ENCODE measurements at regions not wholly inside any gene's neighbourhood (a gene's known extent, or its start where the extent isn't known, plus 50 kb on each side); places are given as distances from the start of the nearest gene placed in this dataset.

DNA sequence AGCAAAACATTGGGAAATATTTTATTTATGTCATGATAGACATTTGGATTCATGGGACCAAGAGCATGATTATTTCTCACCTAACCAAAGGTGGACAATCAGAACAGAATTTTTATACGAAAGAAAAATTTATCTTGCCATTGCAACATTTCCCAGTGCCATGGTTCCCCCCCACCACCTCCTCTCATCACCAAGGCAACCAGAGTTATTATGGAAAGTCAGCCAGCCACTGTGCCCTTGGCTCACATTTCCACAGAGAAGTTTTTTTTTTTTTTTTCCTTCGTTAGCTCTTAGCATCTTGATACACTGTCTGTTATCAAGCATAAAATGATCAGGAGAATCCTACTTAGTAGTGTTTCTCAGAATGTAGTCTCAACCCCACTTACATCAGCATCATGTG is 176.4 kb upstream of the TMTC1 start:
- Mint-ChIP-seq H3K4me3 (ENCODE audit: unreplicated experiment) (no peak overlapping the region), H3K9me3 (ENCODE audit: unreplicated experiment) (no peaks in the 10 kb centered on the region), H3K27me3 (ENCODE audit: insufficient read depth, unreplicated experiment) (no peaks in the 10 kb centered on the region), H3K36me3 (ENCODE audit: insufficient read depth, unreplicated experiment) (no peaks in the 10 kb centered on the region), H3K27ac (ENCODE audit: low read depth, unreplicated experiment) (no peak overlapping the region), H3K4me1 (ENCODE audit: insufficient read depth, unreplicated experiment) (no peaks in the 10 kb centered on the region)
- ChIA-PET CTCF (no interaction called here), POLR2A (no interaction called here)
- TF ChIP-seq, protein P1, sequence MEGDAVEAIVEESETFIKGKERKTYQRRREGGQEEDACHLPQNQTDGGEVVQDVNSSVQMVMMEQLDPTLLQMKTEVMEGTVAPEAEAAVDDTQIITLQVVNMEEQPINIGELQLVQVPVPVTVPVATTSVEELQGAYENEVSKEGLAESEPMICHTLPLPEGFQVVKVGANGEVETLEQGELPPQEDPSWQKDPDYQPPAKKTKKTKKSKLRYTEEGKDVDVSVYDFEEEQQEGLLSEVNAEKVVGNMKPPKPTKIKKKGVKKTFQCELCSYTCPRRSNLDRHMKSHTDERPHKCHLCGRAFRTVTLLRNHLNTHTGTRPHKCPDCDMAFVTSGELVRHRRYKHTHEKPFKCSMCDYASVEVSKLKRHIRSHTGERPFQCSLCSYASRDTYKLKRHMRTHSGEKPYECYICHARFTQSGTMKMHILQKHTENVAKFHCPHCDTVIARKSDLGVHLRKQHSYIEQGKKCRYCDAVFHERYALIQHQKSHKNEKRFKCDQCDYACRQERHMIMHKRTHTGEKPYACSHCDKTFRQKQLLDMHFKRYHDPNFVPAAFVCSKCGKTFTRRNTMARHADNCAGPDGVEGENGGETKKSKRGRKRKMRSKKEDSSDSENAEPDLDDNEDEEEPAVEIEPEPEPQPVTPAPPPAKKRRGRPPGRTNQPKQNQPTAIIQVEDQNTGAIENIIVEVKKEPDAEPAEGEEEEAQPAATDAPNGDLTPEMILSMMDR (IDR thresholded peaks at IDR 0.05; ENCODE audit: unreplicated experiment), result no peak
- BruUV-seq (replicated peaks), result no TSS peak
- intact Hi-C loops (cut with micrococcal nuclease), result no loop called here
- DNase-seq (ENCODE audit: unreplicated experiment), result no peak

DNA sequence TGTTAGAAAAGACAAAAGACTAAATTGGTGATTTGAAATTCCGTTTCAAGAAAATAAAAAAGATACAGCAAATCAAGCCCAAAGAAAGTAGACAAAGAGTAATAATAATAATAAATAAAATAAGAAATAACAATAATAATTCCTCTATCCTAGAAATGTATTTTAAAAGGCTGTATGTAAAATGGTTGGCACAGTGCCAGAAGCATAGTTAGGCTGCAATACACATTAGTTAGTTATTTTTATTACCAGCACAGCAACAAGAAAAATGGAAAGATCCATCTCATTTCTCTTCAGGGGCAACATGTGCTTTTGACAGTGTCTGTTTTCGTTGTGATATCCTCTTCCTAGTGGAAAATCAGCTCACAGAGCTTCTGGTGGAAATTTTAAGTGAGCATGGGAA is 174.1 kb upstream of the TMTC1 start:
- no peaks in the 10 kb centered on the region for H3K27me3 Mint-ChIP-seq (ENCODE audit: insufficient read depth, unreplicated experiment)
- ChIA-PET CTCF (no interaction called here), POLR2A (no interaction called here)
- H3K4me3 Mint-ChIP-seq (ENCODE audit: unreplicated experiment), result no peak overlapping the region
- H3K27ac Mint-ChIP-seq (ENCODE audit: low read depth, unreplicated experiment), result no peak overlapping the region
- H3K9me3 Mint-ChIP-seq (ENCODE audit: unreplicated experiment), result no peaks in the 10 kb centered on the region
- peak; percentile 25 for DNase-seq (ENCODE audit: unreplicated experiment)
- no peaks in the 10 kb centered on the region for H3K36me3 Mint-ChIP-seq (ENCODE audit: insufficient read depth, unreplicated experiment)
- H3K4me1 Mint-ChIP-seq (ENCODE audit: insufficient read depth, unreplicated experiment), result no peaks in the 10 kb centered on the region
- no TSS peak for BruUV-seq (replicated peaks)
- TF ChIP-seq, protein P1 (IDR thresholded peaks at IDR 0.05; ENCODE audit: unreplicated experiment), result no peak
- intact Hi-C loops (cut with micrococcal nuclease), result no loop called here

DNA sequence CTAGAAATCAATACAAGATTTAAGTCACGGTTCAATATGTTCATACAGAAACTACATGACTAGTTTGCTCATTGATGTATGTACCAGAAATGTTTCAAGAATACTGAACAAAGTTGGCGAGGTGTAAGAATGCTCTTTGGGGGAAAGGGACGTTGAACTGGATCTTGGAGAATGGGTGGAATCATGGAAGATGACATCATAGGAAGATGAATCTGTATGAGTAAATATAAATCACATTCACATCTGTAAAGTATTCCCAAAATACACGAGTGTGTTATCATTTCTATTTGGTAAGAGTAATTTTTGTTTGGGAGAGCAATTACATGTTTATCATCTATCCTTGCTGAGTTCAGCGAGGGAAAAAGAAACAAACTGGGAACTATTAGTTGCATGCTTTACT is 162.2 kb upstream of the TMTC1 start:
- BruUV-seq (replicated peaks), result no TSS peak
- H3K36me3 Mint-ChIP-seq (ENCODE audit: insufficient read depth, unreplicated experiment), result no peaks in the 10 kb centered on the region
- intact Hi-C loops (cut with micrococcal nuclease), result no loop called here

DNA sequence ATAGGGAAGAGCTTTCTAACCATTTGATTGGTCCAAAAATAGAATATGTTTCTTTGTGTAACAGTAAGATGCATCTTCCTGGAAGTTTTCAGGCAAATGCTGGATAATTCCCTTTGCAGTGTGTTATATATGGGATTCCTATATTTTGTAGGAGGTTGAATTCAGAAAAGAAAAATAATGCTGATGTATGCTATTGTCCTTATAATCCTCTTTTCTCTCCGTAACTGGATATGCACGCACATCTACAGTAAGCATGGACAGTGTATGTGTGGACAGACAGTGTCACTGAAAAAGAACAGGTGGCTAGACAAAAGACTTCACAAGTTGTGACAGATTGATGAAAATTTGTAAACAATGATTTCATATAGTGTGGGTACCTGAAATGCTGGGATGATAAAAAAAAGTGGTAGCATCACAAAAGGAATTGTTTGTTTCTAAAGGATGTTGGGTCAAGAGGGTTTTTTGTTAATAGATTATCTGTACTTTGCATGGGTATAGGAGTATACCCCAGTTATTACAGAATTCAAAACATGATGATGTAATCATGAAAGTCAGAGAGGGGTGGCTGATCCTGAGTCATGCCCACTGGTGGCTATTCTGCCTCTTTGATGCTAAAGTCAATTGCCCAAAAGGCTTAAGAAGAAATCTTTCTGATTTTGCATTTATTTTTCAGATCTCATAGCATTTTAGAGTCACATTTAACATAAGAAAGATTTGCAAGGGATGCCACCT is 160.7 kb upstream of the TMTC1 start:
- CTCF ChIA-PET, result no interaction called here
- BruUV-seq (replicated peaks), result no TSS peak
- intact Hi-C loops (cut with micrococcal nuclease), result no loop called here
- TF ChIP-seq, protein P1 (IDR thresholded peaks at IDR 0.05; ENCODE audit: unreplicated experiment), result no peak
- Mint-ChIP-seq H3K9me3 (ENCODE audit: unreplicated experiment) (peaks cover 7% of the 10 kb centered on the region), H3K36me3 (ENCODE audit: insufficient read depth, unreplicated experiment) (no peaks in the 10 kb centered on the region), H3K4me1 (ENCODE audit: insufficient read depth, unreplicated experiment) (no peaks in the 10 kb centered on the region), H3K27ac (ENCODE audit: low read depth, unreplicated experiment) (no peak overlapping the region), H3K27me3 (ENCODE audit: insufficient read depth, unreplicated experiment) (no peaks in the 10 kb centered on the region), H3K4me3 (ENCODE audit: unreplicated experiment) (no peak overlapping the region)
- peak; percentile 10 for DNase-seq (ENCODE audit: unreplicated experiment)
- POLR2A ChIA-PET, result no interaction called here

More for the DNA sequence above, 162.2 kb upstream of the TMTC1 start:
- no peak for DNase-seq (ENCODE audit: unreplicated experiment)
- TF ChIP-seq, protein P1 (IDR thresholded peaks at IDR 0.05; ENCODE audit: unreplicated experiment), result no peak
- Mint-ChIP-seq H3K27ac (ENCODE audit: low read depth, unreplicated experiment) (no peak overlapping the region), H3K4me1 (ENCODE audit: insufficient read depth, unreplicated experiment) (no peaks in the 10 kb centered on the region), H3K27me3 (ENCODE audit: insufficient read depth, unreplicated experiment) (no peaks in the 10 kb centered on the region), H3K4me3 (ENCODE audit: unreplicated experiment) (no peak overlapping the region), H3K9me3 (ENCODE audit: unreplicated experiment) (no peaks in the 10 kb centered on the region)
- ChIA-PET CTCF (no interaction called here), POLR2A (interaction anchor here (0.6 kb wide), 1 partner anchor 52 kb away, joined by 5 read pairs; no protein-coding TSS in a partner anchor)

Measured in MCF 10A (cell line).